ENCODE measurements at regions not wholly inside any gene's neighbourhood (a gene's known extent, or its start where the extent isn't known, plus 50 kb on each side); places are given as distances from the start of the nearest gene placed in this dataset.

DNA sequence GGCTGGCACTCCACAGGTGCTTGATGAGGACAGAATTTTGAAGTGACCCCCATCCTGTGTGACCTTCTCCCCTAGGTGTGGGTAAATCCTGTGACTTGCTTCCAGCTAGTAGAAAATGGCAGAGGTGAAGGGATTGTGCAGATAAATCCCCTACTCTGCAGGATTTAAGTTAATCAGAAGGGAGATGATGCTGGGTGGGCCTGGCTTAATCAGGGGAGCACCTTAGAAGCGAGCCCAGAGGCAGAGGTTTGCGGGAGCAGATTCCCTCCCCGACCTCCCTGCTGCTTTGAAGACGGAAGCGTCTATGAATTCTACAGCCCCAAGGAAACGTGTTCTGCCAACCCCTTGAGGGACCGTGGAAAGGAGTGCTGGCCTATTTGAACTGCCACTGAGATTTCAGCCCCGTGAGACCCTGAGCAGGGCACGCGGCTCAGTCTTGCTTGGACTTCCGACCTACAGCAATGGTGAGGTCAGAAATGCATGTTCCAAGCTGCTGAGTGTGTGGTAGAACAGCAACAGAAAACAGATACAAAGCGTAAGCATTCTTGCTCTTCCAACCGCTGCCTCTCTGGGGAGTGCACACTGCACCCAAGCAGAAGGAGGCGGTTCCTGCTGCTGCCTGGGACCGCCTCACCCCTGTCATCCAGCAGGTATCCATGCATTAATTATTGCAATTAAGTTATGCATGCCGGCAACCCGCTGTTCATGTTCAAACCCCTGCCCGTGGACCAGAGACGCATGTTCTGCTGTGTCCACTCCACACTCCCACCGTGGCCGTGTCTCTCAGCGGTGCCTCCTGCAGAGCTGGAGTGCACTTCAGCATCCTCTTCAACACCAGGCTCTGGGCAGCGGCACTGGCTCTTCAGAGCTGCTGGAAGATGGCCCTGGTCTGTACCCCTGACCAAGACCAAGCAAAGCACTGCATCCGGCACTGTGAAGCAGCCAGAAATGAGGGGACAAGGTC, 54.6 kb upstream of the RXRA start:
- ChIA-PET POLR2A (no interaction called here), CTCF (no interaction called here)
- DNase-seq: no peak
- H3K9me3 Mint-ChIP-seq (ENCODE audit: insufficient read depth): no peaks in the 10 kb centered on the region
- H3K4me1 Mint-ChIP-seq (ENCODE audit: low read depth): peaks cover 5% of the 10 kb centered on the region
- H3K36me3 Mint-ChIP-seq (ENCODE audit: low read depth): no peaks in the 10 kb centered on the region
- peaks cover 6% of the 10 kb centered on the region for H3K27me3 Mint-ChIP-seq (ENCODE audit: low read depth)
- no peak for ATAC-seq
- no peak overlapping the region for H3K4me3 Mint-ChIP-seq
- H3K27ac Mint-ChIP-seq: no peak overlapping the region

DNA sequence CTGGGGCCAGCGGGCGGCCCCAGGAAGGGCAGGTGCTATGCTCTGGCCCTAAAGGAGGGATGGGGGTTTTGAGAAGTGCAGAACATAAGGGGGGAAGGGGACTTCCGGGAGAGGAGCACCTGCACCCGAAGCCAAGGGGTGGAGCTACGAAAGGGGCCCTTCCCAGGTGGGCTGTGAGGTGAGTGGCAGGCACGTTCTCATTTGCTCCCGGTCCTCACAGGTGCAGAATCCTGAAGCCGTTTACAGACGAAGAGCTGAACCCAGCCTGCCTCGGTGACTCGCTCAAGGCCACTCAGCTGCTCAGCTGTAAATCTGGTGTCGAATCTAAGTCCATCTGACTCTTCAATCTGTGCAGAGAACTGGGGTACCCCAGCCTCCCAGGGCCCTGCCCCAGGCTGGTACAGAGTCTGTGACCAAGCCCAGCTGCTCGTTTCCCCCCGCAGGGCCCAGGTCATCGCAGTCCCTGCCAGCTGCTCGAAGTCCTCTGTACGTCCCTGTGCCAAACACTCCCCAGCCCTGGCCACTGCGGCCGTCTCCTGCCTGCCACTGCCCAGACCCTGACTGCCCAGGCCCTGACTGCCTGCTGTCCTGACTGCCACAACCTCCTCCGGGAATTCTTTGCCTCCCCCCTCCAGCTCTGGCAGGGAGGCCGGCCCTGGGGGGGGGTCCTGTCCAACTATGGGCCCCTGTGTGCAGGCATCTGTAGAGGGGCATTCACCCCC, 53.8 kb upstream of the RXRA start:
- Mint-ChIP-seq H3K4me3 (no peak overlapping the region), H3K27me3 (ENCODE audit: low read depth) (peaks cover 10% of the 10 kb centered on the region), H3K27ac (no peak overlapping the region), H3K9me3 (ENCODE audit: insufficient read depth) (no peaks in the 10 kb centered on the region), H3K36me3 (ENCODE audit: low read depth) (no peaks in the 10 kb centered on the region), H3K4me1 (ENCODE audit: low read depth) (peaks cover 5% of the 10 kb centered on the region)
- POLR2A ChIA-PET: no interaction called here
- ATAC-seq: no peak
- CTCF ChIA-PET: no interaction called here
- DNase-seq: no peak

DNA sequence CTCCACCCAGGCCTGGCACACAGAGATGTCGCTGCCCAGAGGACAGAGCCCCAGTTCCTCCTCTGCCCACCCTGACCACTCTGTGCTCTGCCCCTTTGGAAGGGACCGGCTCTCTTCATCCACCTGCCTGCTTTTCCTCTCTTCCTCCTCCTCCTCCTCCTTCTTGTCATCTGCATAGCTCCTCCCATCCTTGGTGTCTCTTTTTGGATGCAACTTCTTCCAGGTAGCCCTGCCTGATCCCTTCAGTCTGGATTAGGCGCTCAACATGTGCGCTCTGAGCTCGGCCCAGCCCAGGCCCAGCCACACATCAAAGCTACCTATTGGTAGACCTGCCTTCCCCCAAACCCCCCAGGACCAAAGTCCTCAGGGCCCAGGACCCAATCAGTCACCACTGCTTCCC, 52.6 kb upstream of the RXRA start:
- ATAC-seq (no peak), DNase-seq (no peak)
- Mint-ChIP-seq H3K9me3 (ENCODE audit: insufficient read depth) (no peaks in the 10 kb centered on the region), H3K27me3 (ENCODE audit: low read depth) (peaks cover 8% of the 10 kb centered on the region), H3K36me3 (ENCODE audit: low read depth) (no peaks in the 10 kb centered on the region), H3K27ac (no peak overlapping the region), H3K4me1 (ENCODE audit: low read depth) (no peaks in the 10 kb centered on the region), H3K4me3 (no peak overlapping the region)
- ChIA-PET POLR2A (no interaction called here), CTCF (no interaction called here)

DNA sequence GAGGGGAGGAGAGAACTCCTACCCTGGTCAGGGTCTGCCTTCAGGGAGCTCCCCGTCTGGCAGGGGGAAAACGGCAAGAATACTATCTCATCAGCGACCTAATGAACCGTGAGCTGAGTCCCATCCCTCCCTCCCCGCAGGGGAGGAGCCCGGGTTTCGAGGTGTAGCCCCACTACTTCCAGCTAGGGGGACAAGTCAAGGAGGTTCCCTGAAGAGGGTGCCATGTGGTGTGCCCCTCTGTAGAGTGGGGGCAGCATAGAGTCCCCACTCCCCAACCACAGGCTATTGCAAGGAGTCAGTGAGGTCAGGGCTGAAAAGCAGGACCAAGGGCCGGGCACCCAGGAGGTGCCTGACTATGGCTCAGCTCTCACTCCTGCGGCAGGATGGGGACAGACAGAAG, 50.9 kb upstream of the RXRA start:
- Mint-ChIP-seq H3K4me3 (no peak overlapping the region), H3K36me3 (ENCODE audit: low read depth) (no peaks in the 10 kb centered on the region), H3K4me1 (ENCODE audit: low read depth) (no peaks in the 10 kb centered on the region), H3K27me3 (ENCODE audit: low read depth) (peaks cover 6% of the 10 kb centered on the region), H3K27ac (no peak overlapping the region), H3K9me3 (ENCODE audit: insufficient read depth) (no peaks in the 10 kb centered on the region)
- CTCF ChIA-PET: no interaction called here
- ATAC-seq: no peak
- DNase-seq: no peak
- POLR2A ChIA-PET: no interaction called here

DNA sequence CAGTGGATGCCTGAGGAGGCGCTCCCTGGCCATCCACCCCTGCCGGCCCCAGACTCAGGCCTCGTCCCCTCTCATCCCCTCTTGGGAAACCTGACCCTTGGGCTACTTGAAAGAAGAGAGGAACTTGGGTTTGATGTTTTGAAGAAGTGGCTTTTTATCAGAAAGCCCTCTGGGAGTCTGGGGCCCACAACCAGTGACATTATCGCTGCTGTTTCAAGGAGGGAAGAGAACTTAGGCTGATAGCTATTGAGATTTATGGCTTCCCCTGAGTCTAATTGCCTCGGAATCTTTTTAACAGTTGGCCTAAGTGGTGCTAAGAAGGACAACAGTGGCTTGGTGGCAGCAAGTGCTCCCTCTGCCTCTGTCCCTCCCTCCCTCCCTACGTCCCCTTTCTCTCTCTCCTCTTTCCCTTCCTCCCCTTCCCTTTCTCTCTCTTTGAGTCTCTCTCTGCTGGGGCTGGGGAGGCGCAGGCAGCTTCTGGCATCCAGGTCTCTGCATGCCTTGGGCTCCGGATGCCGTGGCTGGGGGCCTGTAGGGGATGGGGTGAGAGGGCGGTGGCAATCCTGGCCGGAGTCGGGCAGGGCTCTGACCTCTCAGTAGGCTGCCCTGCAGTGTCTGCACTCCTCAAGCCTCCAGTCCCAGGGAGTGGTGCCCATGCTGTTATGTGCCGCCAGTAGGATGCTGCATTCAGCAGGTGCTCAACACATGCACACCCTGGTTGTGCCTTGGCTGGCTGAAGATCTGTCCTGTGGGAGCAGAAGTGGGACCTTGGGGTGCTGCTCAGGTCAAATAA, 49.6 kb upstream of the RXRA start:
- POLR2A ChIA-PET: no interaction called here

More for the DNA sequence above, 49.6 kb upstream of the RXRA start:
- Mint-ChIP-seq H3K4me3 (no peak overlapping the region), H3K4me1 (ENCODE audit: low read depth) (no peaks in the 10 kb centered on the region), H3K27ac (no peak overlapping the region), H3K9me3 (ENCODE audit: insufficient read depth) (no peaks in the 10 kb centered on the region), H3K36me3 (ENCODE audit: low read depth) (no peaks in the 10 kb centered on the region), H3K27me3 (ENCODE audit: low read depth) (peaks cover 9% of the 10 kb centered on the region)
- DNase-seq (no peak), ATAC-seq (no peak)
- CTCF ChIA-PET: no interaction called here

Measured in activated CD8-positive, alpha-beta T cell treated with anti-CD3 and anti-CD28 coated beads, Interleukin-2, amount 10 ng/mL, durations not matched to agents 7 days and 5 days (primary cell).